ENCODE measurements at regions not wholly inside any gene's neighbourhood (a gene's known extent, or its start where the extent isn't known, plus 50 kb on each side); places are given as distances from the start of the nearest gene placed in this dataset.
"Not testable (repeated sequence)": the region's sequence is repeated elsewhere in the genome, so short reads cannot be mapped to it uniquely, and the experiment has no call there.

GRCh38 chr7:130950741-130951140, 216.7 kb upstream of the KLF14 start:
- Histone ChIP-seq H3K4me3 (ENCODE audit: insufficient read depth, low read depth, low read length, poor library complexity, severe bottlenecking) (no peak overlapping the region), H3K9me3 (ENCODE audit: control insufficient read depth, low read length) (no peaks in the 10 kb centered on the region), H3K4me1 (ENCODE audit: control insufficient read depth, insufficient read depth, low read length, poor library complexity, severe bottlenecking) (peaks cover 78% of the 10 kb centered on the region), H3K27ac (ENCODE audit: insufficient read depth, low read length, poor library complexity, severe bottlenecking) (peak overlapping the region; percentile 81), H3K36me3 (ENCODE audit: control insufficient read depth, insufficient read depth, low read length) (no peaks in the 10 kb centered on the region), H3K27me3 (replicated peaks; ENCODE audit: control insufficient read depth, insufficient read depth, low read length, poor library complexity, severe bottlenecking) (no peaks in the 10 kb centered on the region)
- no peak for DNase-seq

- H3K36me3 ChIP-seq (ENCODE audit: control insufficient read depth, insufficient read depth, low read length) = no peaks in the 10 kb centered on the region
These were observed 217.4 kb upstream of the KLF14 start for GRCh38 chr7:130951303-130951975.

GRCh38 chr7:130951976-130952876, 218.2 kb upstream of the KLF14 start:
- no peak for DNase-seq
- H3K9me3 ChIP-seq (ENCODE audit: control insufficient read depth, low read length) = no peaks in the 10 kb centered on the region
- H3K36me3 ChIP-seq (ENCODE audit: control insufficient read depth, insufficient read depth, low read length) = no peaks in the 10 kb centered on the region
- H3K4me1 ChIP-seq (ENCODE audit: control insufficient read depth, insufficient read depth, low read length, poor library complexity, severe bottlenecking) = peaks cover 80% of the 10 kb centered on the region
- peak overlapping the region; percentile 10 for H3K4me3 ChIP-seq (ENCODE audit: insufficient read depth, low read depth, low read length, poor library complexity, severe bottlenecking)
- peak overlapping the region; percentile 81 for H3K27ac ChIP-seq (ENCODE audit: insufficient read depth, low read length, poor library complexity, severe bottlenecking)
- H3K27me3 ChIP-seq (replicated peaks; ENCODE audit: control insufficient read depth, insufficient read depth, low read length, poor library complexity, severe bottlenecking) = no peaks in the 10 kb centered on the region

More at GRCh38 chr7:130951303-130951975, 217.4 kb upstream of the KLF14 start:
- DNase-seq = peak; percentile 53 to 61 (median 61)
- no peak overlapping the region for H3K4me3 ChIP-seq (ENCODE audit: insufficient read depth, low read depth, low read length, poor library complexity, severe bottlenecking)
- H3K4me1 ChIP-seq (ENCODE audit: control insufficient read depth, insufficient read depth, low read length, poor library complexity, severe bottlenecking) = peaks cover 79% of the 10 kb centered on the region
- no peaks in the 10 kb centered on the region for H3K9me3 ChIP-seq (ENCODE audit: control insufficient read depth, low read length)
- H3K27me3 ChIP-seq (replicated peaks; ENCODE audit: control insufficient read depth, insufficient read depth, low read length, poor library complexity, severe bottlenecking) = no peaks in the 10 kb centered on the region
- H3K27ac ChIP-seq (ENCODE audit: insufficient read depth, low read length, poor library complexity, severe bottlenecking) = peak overlapping the region; percentile 81

DNA sequence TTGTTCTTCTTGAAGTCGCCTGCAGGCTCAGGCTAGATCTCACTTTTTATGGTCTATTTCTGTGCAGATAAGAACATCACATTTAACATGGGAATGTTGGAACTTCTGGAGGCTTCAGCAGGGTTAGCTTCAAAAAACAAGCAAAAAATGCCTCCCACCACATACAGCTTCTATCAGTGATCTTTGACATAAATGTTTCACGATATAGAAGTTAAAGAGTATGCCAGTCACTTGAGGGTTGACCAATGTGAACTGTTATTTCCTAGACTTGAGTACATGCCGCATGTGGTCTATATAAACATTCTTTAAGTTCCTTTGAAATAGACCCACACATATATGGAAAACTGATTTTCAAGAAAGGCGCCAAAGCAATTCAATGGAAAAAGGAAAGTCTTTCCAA, 219.2 kb upstream of the KLF14 start:
- H3K36me3 ChIP-seq (ENCODE audit: control insufficient read depth, insufficient read depth, low read length) = no peaks in the 10 kb centered on the region
- no peaks in the 10 kb centered on the region for H3K9me3 ChIP-seq (ENCODE audit: control insufficient read depth, low read length)
- H3K4me1 ChIP-seq (ENCODE audit: control insufficient read depth, insufficient read depth, low read length, poor library complexity, severe bottlenecking) = peaks cover 76% of the 10 kb centered on the region
- peak overlapping the region; percentile 81 for H3K27ac ChIP-seq (ENCODE audit: insufficient read depth, low read length, poor library complexity, severe bottlenecking)
- H3K4me3 ChIP-seq (ENCODE audit: insufficient read depth, low read depth, low read length, poor library complexity, severe bottlenecking) = no peak overlapping the region
- H3K27me3 ChIP-seq (replicated peaks; ENCODE audit: control insufficient read depth, insufficient read depth, low read length, poor library complexity, severe bottlenecking) = no peaks in the 10 kb centered on the region
- no peak for DNase-seq

- DNase-seq = no peak
- Histone ChIP-seq H3K27ac (ENCODE audit: insufficient read depth, low read length, poor library complexity, severe bottlenecking) (peak overlapping the region; percentile 91), H3K27me3 (replicated peaks; ENCODE audit: control insufficient read depth, insufficient read depth, low read length, poor library complexity, severe bottlenecking) (no peaks in the 10 kb centered on the region), H3K36me3 (ENCODE audit: control insufficient read depth, insufficient read depth, low read length) (no peaks in the 10 kb centered on the region), H3K9me3 (ENCODE audit: control insufficient read depth, low read length) (no peaks in the 10 kb centered on the region), H3K4me3 (ENCODE audit: insufficient read depth, low read depth, low read length, poor library complexity, severe bottlenecking) (peak overlapping the region; percentile 4), H3K4me1 (ENCODE audit: control insufficient read depth, insufficient read depth, low read length, poor library complexity, severe bottlenecking) (peaks cover 74% of the 10 kb centered on the region)
These were observed 221.0 kb upstream of the KLF14 start for GRCh38 chr7:130954918-130955564.

GRCh38 chr7:130955565-130955919, 221.5 kb upstream of the KLF14 start:
- Histone ChIP-seq H3K27me3 (replicated peaks; ENCODE audit: control insufficient read depth, insufficient read depth, low read length, poor library complexity, severe bottlenecking) (no peaks in the 10 kb centered on the region), H3K4me3 (ENCODE audit: insufficient read depth, low read depth, low read length, poor library complexity, severe bottlenecking) (no peak overlapping the region), H3K27ac (ENCODE audit: insufficient read depth, low read length, poor library complexity, severe bottlenecking) (peak overlapping the region; percentile 91), H3K36me3 (ENCODE audit: control insufficient read depth, insufficient read depth, low read length) (no peaks in the 10 kb centered on the region), H3K9me3 (ENCODE audit: control insufficient read depth, low read length) (no peaks in the 10 kb centered on the region), H3K4me1 (ENCODE audit: control insufficient read depth, insufficient read depth, low read length, poor library complexity, severe bottlenecking) (peaks cover 70% of the 10 kb centered on the region)
- no peak for DNase-seq

DNA sequence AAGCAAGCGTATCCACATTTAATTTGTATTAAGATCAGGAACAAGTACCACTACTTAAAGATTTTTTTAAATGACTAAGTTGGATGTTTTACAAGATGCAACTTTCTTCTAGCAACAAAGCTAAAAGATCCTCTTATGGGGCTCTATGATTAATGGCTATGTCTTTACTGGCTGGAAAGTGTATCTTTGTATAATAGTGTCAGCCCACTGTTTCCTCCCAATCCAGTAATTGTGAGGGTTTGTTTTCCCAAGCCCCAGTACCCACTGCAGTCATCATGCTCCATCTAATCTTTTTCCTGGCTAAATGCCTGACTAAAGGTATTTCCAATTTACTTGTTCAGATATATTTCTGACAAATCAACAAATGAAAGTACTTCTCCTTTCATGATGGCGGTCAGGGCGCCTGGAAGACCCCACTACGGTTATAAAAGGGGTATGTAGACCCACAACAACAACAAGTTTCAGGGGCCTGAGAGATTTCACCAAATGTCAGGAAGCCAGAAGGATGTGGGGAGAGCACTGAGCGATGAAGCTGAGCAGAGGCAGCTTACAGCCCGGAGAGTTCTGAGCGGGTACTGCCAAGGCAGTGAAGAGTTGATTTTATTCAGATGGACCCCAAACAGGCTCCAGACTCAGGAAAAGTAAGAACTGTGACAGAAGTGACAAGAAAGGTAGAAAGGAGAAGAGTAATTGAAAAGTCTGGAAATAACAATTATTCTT, 222.6 kb upstream of the KLF14 start:
- Histone ChIP-seq H3K27ac (ENCODE audit: insufficient read depth, low read length, poor library complexity, severe bottlenecking) (peak overlapping the region; percentile 91), H3K9me3 (ENCODE audit: control insufficient read depth, low read length) (no peaks in the 10 kb centered on the region), H3K27me3 (replicated peaks; ENCODE audit: control insufficient read depth, insufficient read depth, low read length, poor library complexity, severe bottlenecking) (no peaks in the 10 kb centered on the region), H3K36me3 (ENCODE audit: control insufficient read depth, insufficient read depth, low read length) (no peaks in the 10 kb centered on the region), H3K4me1 (ENCODE audit: control insufficient read depth, insufficient read depth, low read length, poor library complexity, severe bottlenecking) (peaks cover 64% of the 10 kb centered on the region), H3K4me3 (ENCODE audit: insufficient read depth, low read depth, low read length, poor library complexity, severe bottlenecking) (peak overlapping the region; percentile 43)
- DNase-seq = no peak

DNA sequence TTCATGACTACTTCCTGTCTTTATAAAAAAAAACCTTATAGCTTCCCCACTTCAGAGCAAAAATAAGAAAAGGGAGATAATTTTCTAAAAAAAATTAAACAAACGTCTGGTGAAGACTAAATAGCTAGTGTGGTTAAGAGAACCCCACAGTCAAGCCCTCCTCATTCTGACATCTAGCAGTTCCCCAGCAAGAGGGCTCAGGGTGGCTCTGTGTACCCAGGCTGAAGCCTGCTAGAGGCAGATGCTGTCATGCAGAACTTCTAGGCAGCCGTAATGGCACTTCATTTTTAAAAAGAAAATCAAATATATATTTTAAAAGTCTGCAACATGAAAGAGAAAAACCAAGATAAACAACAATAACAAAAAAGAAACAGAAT, 223.1 kb upstream of the KLF14 start:
- H3K36me3 ChIP-seq (ENCODE audit: control insufficient read depth, insufficient read depth, low read length) = no peaks in the 10 kb centered on the region
- no peaks in the 10 kb centered on the region for H3K27me3 ChIP-seq (replicated peaks; ENCODE audit: control insufficient read depth, insufficient read depth, low read length, poor library complexity, severe bottlenecking)
- H3K27ac ChIP-seq (ENCODE audit: insufficient read depth, low read length, poor library complexity, severe bottlenecking) = peak overlapping the region; percentile 91
- DNase-seq = peak in 1 of 3 donors; percentile 36
- peaks cover 64% of the 10 kb centered on the region for H3K4me1 ChIP-seq (ENCODE audit: control insufficient read depth, insufficient read depth, low read length, poor library complexity, severe bottlenecking)
- H3K9me3 ChIP-seq (ENCODE audit: control insufficient read depth, low read length) = no peaks in the 10 kb centered on the region
- H3K4me3 ChIP-seq (ENCODE audit: insufficient read depth, low read depth, low read length, poor library complexity, severe bottlenecking) = peak overlapping the region; percentile 43

GRCh38 chr7:130957722-130958435, 223.9 kb upstream of the KLF14 start:
- DNase-seq; H3K36me3 ChIP-seq (ENCODE audit: control insufficient read depth, insufficient read depth, low read length); H3K27me3 ChIP-seq (replicated peaks; ENCODE audit: control insufficient read depth, insufficient read depth, low read length, poor library complexity, severe bottlenecking); H3K9me3 ChIP-seq (ENCODE audit: control insufficient read depth, low read length): not testable (repeated sequence)
- H3K27ac ChIP-seq (ENCODE audit: insufficient read depth, low read length, poor library complexity, severe bottlenecking) = peak overlapping the region; percentile 91
- H3K4me1 ChIP-seq (ENCODE audit: control insufficient read depth, insufficient read depth, low read length, poor library complexity, severe bottlenecking) = peaks cover 60% of the 10 kb centered on the region
- peak overlapping the region; percentile 55 for H3K4me3 ChIP-seq (ENCODE audit: insufficient read depth, low read depth, low read length, poor library complexity, severe bottlenecking)
